SK-N-SH treated with all-trans-retinoic acid at 6 μM for 48 hours (cell line): ENCODE measurements at regions not wholly inside any gene's neighbourhood (a gene's known extent, or its start where the extent isn't known, plus 50 kb on each side); places are given as distances from the start of the nearest gene placed in this dataset.

Source experiments
- ARNTL ChIP-seq: fragments of 450-650 bp; formaldehyde crosslinking; IDR thresholded peaks from 2 replicates; pipeline ENCODE4 v1.5.0; 2020; ENCODE audit warnings: low read depth, mild to moderate bottlenecking, moderate library complexity, borderline replicate concordance
- CREB5 ChIP-seq: fragments of 250-450 bp; sonication (Bioruptor Pico); IDR thresholded peaks from 2 replicates; pipeline ENCODE4 v1.5.1; 2020; ENCODE audit warnings: low read depth, mild to moderate bottlenecking, moderate library complexity
- ESRRG ChIP-seq: fragments of 250-450 bp; sonication (Bioruptor Pico); IDR thresholded peaks from 2 replicates; pipeline ENCODE4 v1.6.1; 2021; ENCODE audit warnings: mild to moderate bottlenecking
- PATZ1 ChIP-seq: fragments of 250-450 bp; sonication (Bioruptor Pico); IDR thresholded peaks from 2 replicates; pipeline ENCODE4 v1.8.0; 2020; ENCODE audit warnings: mild to moderate bottlenecking, moderate library complexity, borderline replicate concordance
- PPARA ChIP-seq: fragments of 250-450 bp; sonication (Bioruptor Pico); IDR thresholded peaks from 2 replicates; pipeline ENCODE4 v1.5.0; 2020; ENCODE audit warnings: mild to moderate bottlenecking, borderline replicate concordance
- RARB ChIP-seq: fragments of 250-450 bp; sonication (Bioruptor Pico); IDR thresholded peaks from 2 replicates; pipeline ENCODE4 v1.8.0; 2021; ENCODE audit warnings: mild to moderate bottlenecking, moderate library complexity
- TSHZ2 ChIP-seq: fragments of 250-450 bp; sonication (Bioruptor Pico); IDR thresholded peaks from 2 replicates; pipeline ENCODE4 v1.5.0; 2020; ENCODE audit warnings: mild to moderate bottlenecking, moderate library complexity
- ZFP3 ChIP-seq: fragments of 250-450 bp; sonication (Bioruptor Pico); IDR thresholded peaks from 2 replicates; pipeline ENCODE4 v1.5.0; 2020; ENCODE audit warnings: mild to moderate bottlenecking, moderate library complexity
- ZFP30 ChIP-seq: fragments of 450-650 bp; formaldehyde crosslinking; IDR thresholded peaks from 2 replicates; pipeline ENCODE4 v1.5.0; 2022; ENCODE audit warnings: mild to moderate bottlenecking, moderate library complexity

GRCh38 chr9:11011696-11012095 lies 398.9 kb upstream of the PTPRD start:
- TF ChIP-seq TSHZ2 = no peak
- no peak for TF ChIP-seq ZFP3 (CRISPR knock-in tag)
- TF ChIP-seq PPARA = no peak
- TF ChIP-seq PATZ1 (CRISPR knock-in tag) = no peak
- TF ChIP-seq ZFP30 (CRISPR knock-in tag) = no peak
- no peak for TF ChIP-seq CREB5 (CRISPR knock-in tag)
- no peak for TF ChIP-seq ESRRG
- no peak for TF ChIP-seq ARNTL (CRISPR knock-in tag)
- TF ChIP-seq RARB (CRISPR knock-in tag) = no peak
